ENCODE measurements at regions not wholly inside any gene's neighbourhood (a gene's known extent, or its start where the extent isn't known, plus 50 kb on each side); places are given as distances from the start of the nearest gene placed in this dataset.

GRCh38 chr7:41501466-41501865 is 201.4 kb downstream of the INHBA start:
- H3K9ac ChIP-seq (ENCODE audit: control insufficient read depth, insufficient read depth, low read length): no peak overlapping the region
- no peak for ATAC-seq
- H3K27ac ChIP-seq (ENCODE audit: control insufficient read depth, insufficient read depth): no peak overlapping the region
- no TSS peak for BruUV-seq (replicated peaks)
- H3K27me3 ChIP-seq (replicated peaks in 1 of 2; ENCODE audit: control insufficient read depth in 2 of 2, insufficient read depth in 2 of 2, low read length in 1 of 2): no peaks in the 10 kb centered on the region
- no peaks in the 10 kb centered on the region for H3K9me3 ChIP-seq (replicated peaks; ENCODE audit: control insufficient read depth, insufficient read depth, low read length)
- H3K79me2 ChIP-seq (ENCODE audit: control insufficient read depth, insufficient read depth, low read length): no peaks in the 10 kb centered on the region
- ChIA-PET RAD21 (ENCODE audit: unreplicated experiment) (no interaction called here), POLR2A (no interaction called here), SMC1A (ENCODE audit: uncharacterized antibody, unreplicated experiment) (no interaction called here), CTCF (no interaction called here)
- no peaks in the 10 kb centered on the region for H4K20me1 ChIP-seq (ENCODE audit: control insufficient read depth, insufficient read depth)
- intact Hi-C loops (cut with micrococcal nuclease; ENCODE audit: unreplicated experiment): no loop called here
- H3K4me2 ChIP-seq (ENCODE audit: control insufficient read depth, insufficient read depth): no peak overlapping the region
- H3K36me3 ChIP-seq (ENCODE audit: control insufficient read depth in 2 of 2, insufficient read depth in 2 of 2, low read length in 1 of 2): no peaks in the 10 kb centered on the region
- H2AFZ ChIP-seq (ENCODE audit: control insufficient read depth, low read depth, low read length): no peak overlapping the region
- FAIRE-seq: no peak
- in situ Hi-C loops (cut with MboI): no loop called here
- 64% methylated on average over 3 of the region's 3 CpGs for WGBS (ENCODE audit: insufficient coverage, insufficient replicate concordance, low lambda C conversion rate, missing lambda C conversion rate)
- DNase-seq (ENCODE audit: low read depth, low spot score): no peak
- no peak for TF ChIP-seq BHLHE40 (IDR thresholded peaks at IDR 0.05; ENCODE audit: borderline replicate concordance in 1 of 2, low read depth in 2 of 2, low read length in 1 of 2)
- TF ChIP-seq NR2C1 (IDR thresholded peaks at IDR 0.05): no peak
- no peak for TF ChIP-seq BCL11A (IDR thresholded peaks at IDR 0.05; ENCODE audit: low read depth, low read length)
- no peak overlapping the region for H3K4me3 ChIP-seq
- H3K4me1 ChIP-seq (ENCODE audit: control insufficient read depth, insufficient read depth, low read length): no peaks in the 10 kb centered on the region

- Histone ChIP-seq H3K9me3 (replicated peaks; ENCODE audit: control insufficient read depth, insufficient read depth, low read length) (no peaks in the 10 kb centered on the region), H3K27me3 (replicated peaks in 1 of 2; ENCODE audit: control insufficient read depth in 2 of 2, insufficient read depth in 2 of 2, low read length in 1 of 2) (no peaks in the 10 kb centered on the region), H3K4me1 (ENCODE audit: control insufficient read depth, insufficient read depth, low read length) (no peaks in the 10 kb centered on the region), H2AFZ (ENCODE audit: control insufficient read depth, low read depth, low read length) (no peak overlapping the region), H3K27ac (ENCODE audit: control insufficient read depth, insufficient read depth) (no peak overlapping the region), H3K4me2 (ENCODE audit: control insufficient read depth, insufficient read depth) (no peak overlapping the region), H3K9ac (ENCODE audit: control insufficient read depth, insufficient read depth, low read length) (no peak overlapping the region), H4K20me1 (ENCODE audit: control insufficient read depth, insufficient read depth) (no peaks in the 10 kb centered on the region), H3K4me3 (no peak overlapping the region), H3K79me2 (ENCODE audit: control insufficient read depth, insufficient read depth, low read length) (no peaks in the 10 kb centered on the region), H3K36me3 (ENCODE audit: control insufficient read depth in 2 of 2, insufficient read depth in 2 of 2, low read length in 1 of 2) (no peaks in the 10 kb centered on the region)
- ChIA-PET CTCF (no interaction called here), POLR2A (interaction anchor here (0.5 kb wide), 1 partner anchor 27 kb away, joined by 3 read pairs; no protein-coding TSS in a partner anchor), SMC1A (ENCODE audit: uncharacterized antibody, unreplicated experiment) (no interaction called here), RAD21 (ENCODE audit: unreplicated experiment) (no interaction called here)
- in situ Hi-C loops (cut with MboI): no loop called here
- no TSS peak for BruUV-seq (replicated peaks)
- intact Hi-C loops (cut with micrococcal nuclease; ENCODE audit: unreplicated experiment): no loop called here
- ATAC-seq: no peak
- no peak for DNase-seq (ENCODE audit: low read depth, low spot score)
- 37% methylated on average over 6 of the region's 6 CpGs for WGBS (ENCODE audit: insufficient coverage, insufficient replicate concordance, low lambda C conversion rate, missing lambda C conversion rate)
- no peak for FAIRE-seq
- TF ChIP-seq ZNF592 (IDR thresholded peaks at IDR 0.05) (no peak), DPF2 (IDR thresholded peaks at IDR 0.05) (no peak), BCL11A (IDR thresholded peaks at IDR 0.05; ENCODE audit: low read depth, low read length) (no peak), NRF1 (conservative IDR thresholded peaks at IDR 0.05; ENCODE audit: low read depth, low read length) (no peak), ZBTB40 (IDR thresholded peaks at IDR 0.05; ENCODE audit: borderline replicate concordance) (no peak), IRF4 (IDR thresholded peaks at IDR 0.05; ENCODE audit: low read depth, low read length) (no peak), SIX5 (IDR thresholded peaks at IDR 0.05; ENCODE audit: low read depth, low read length, severe bottlenecking) (no peak), SUZ12 (IDR thresholded peaks at IDR 0.05; ENCODE audit: unreplicated experiment) (no peak), POLR2A (IDR thresholded peaks at IDR 0.05; ENCODE audit: low read depth, low read length) (no peak)
Measured at GRCh38 chr7:41501006-41501405, 201.9 kb downstream of the INHBA start.

All from GM12878 (cell line).